H9 (cell line): ENCODE measurements at regions not wholly inside any gene's neighbourhood (a gene's known extent, or its start where the extent isn't known, plus 50 kb on each side); places are given as distances from the start of the nearest gene placed in this dataset.

ENCODE experiments used
- DNase-seq: peaks from one replicate; pipeline ENCODE4 v3.0.0-alpha.2; 2017
- H2AFZ ChIP-seq: one replicate; pipeline ENCODE4 v1.6.1; 2013; ENCODE audit warnings: mild to moderate bottlenecking, low read length, control low read depth, moderate library complexity
- H2AK5ac ChIP-seq: 2 replicates; pipeline ENCODE4 v1.6.1; 2013; ENCODE audit warnings: low read length, control low read depth, mixed read lengths; ENCODE audit not compliant: insufficient read length
- H2BK120ac ChIP-seq: one replicate; pipeline ENCODE4 v1.6.1; 2013; ENCODE audit warnings: low read depth, mild to moderate bottlenecking, low read length, control low read depth, inconsistent platforms; ENCODE audit not compliant: poor library complexity, severe bottlenecking
- H2BK12ac ChIP-seq: 2 replicates; pipeline ENCODE4 v1.6.1; 2013; ENCODE audit warnings: low read length, control low read depth, mixed read lengths, low read depth; ENCODE audit not compliant: insufficient read length
- H2BK15ac ChIP-seq: 2 replicates; pipeline ENCODE4 v1.6.1; 2013; ENCODE audit warnings: low read depth, low read length, control low read depth
- H2BK20ac ChIP-seq: one replicate; pipeline ENCODE4 v1.6.1; 2013; ENCODE audit warnings: low read depth, mild to moderate bottlenecking, low read length, control low read depth, inconsistent platforms; ENCODE audit not compliant: poor library complexity, severe bottlenecking
- H2BK5ac ChIP-seq: 2 replicates; pipeline ENCODE4 v1.6.1; 2013; ENCODE audit warnings: low read length, control low read depth, mixed read lengths; ENCODE audit not compliant: insufficient read length
- H3K14ac ChIP-seq: 2 replicates; pipeline ENCODE4 v1.6.1; 2013; ENCODE audit warnings: low read length, control low read depth; ENCODE audit not compliant: insufficient read depth
- H3K18ac ChIP-seq: 2 replicates; pipeline ENCODE4 v1.6.1; 2013; ENCODE audit warnings: low read depth, mild to moderate bottlenecking, mixed read lengths, low read length, control low read depth; ENCODE audit not compliant: insufficient read length
- H3K23ac ChIP-seq: 2 replicates; pipeline ENCODE4 v1.6.1; 2013; ENCODE audit warnings: low read length, control low read depth, mixed read lengths, low read depth; ENCODE audit not compliant: insufficient read length
- H3K23me2 ChIP-seq: 2 replicates; pipeline ENCODE4 v1.6.1; 2013; ENCODE audit warnings: low read depth, mild to moderate bottlenecking, mixed read lengths, low read length, control low read depth; ENCODE audit not compliant: insufficient read length, poor library complexity, severe bottlenecking
- H3K27ac ChIP-seq: 2 replicates; pipeline ENCODE4 v1.5.1; 2013; ENCODE audit warnings: low read length, control low read depth, mixed read lengths, low read depth; ENCODE audit not compliant: insufficient read length
- H3K27me3 ChIP-seq: 2 replicates; pipeline ENCODE4 v1.6.1; 2013; ENCODE audit warnings: low read length, control low read depth, inconsistent platforms; ENCODE audit not compliant: insufficient read depth
- H3K4ac ChIP-seq: 2 replicates; pipeline ENCODE4 v1.6.1; 2013; ENCODE audit warnings: low read depth, mild to moderate bottlenecking, control low read depth, inconsistent platforms, low read length, moderate library complexity
- H3K4me1 ChIP-seq: 2 replicates; pipeline ENCODE4 v1.6.1; 2013; ENCODE audit warnings: low read length, control low read depth, inconsistent platforms; ENCODE audit not compliant: insufficient read depth
- H3K4me2 ChIP-seq: 2 replicates; pipeline ENCODE4 v1.6.1; 2013; ENCODE audit warnings: low read length, control low read depth, mixed read lengths; ENCODE audit not compliant: insufficient read length, insufficient read depth
- H3K56ac ChIP-seq: 2 replicates; pipeline ENCODE4 v1.6.1; 2013; ENCODE audit warnings: low read depth, mild to moderate bottlenecking, mixed read lengths, low read length, control low read depth; ENCODE audit not compliant: insufficient read length
- H3K79me1 ChIP-seq: 2 replicates; pipeline ENCODE4 v1.6.1; 2013; ENCODE audit warnings: low read depth, mild to moderate bottlenecking, moderate library complexity, low read length, control low read depth, inconsistent platforms; ENCODE audit not compliant: insufficient read depth, poor library complexity, severe bottlenecking
- H3K79me2 ChIP-seq: 2 replicates; pipeline ENCODE4 v1.6.1; 2013; ENCODE audit warnings: low read length, control low read depth, inconsistent platforms; ENCODE audit not compliant: insufficient read depth
- H3K9ac ChIP-seq: 2 replicates; pipeline ENCODE4 v1.6.1; 2013; ENCODE audit warnings: low read length, control low read depth, mixed read lengths; ENCODE audit not compliant: insufficient read length; ENCODE audit errors: extremely low read depth
- H3K9me3 ChIP-seq: one replicate; pipeline ENCODE4 v1.6.1; 2013; ENCODE audit warnings: low read depth, low read length, inconsistent platforms; ENCODE audit not compliant: control insufficient read depth
- H3T11ph ChIP-seq: one replicate; pipeline ENCODE4 v1.6.1; 2013; ENCODE audit warnings: mild to moderate bottlenecking, low read length, control low read depth, inconsistent platforms
- H4K20me1 ChIP-seq: one replicate; pipeline ENCODE4 v1.6.1; 2013; ENCODE audit not compliant: control insufficient read depth, insufficient read length, insufficient read depth
- H4K5ac ChIP-seq: 2 replicates; pipeline ENCODE4 v1.6.1; 2013; ENCODE audit warnings: low read depth, mild to moderate bottlenecking, mixed read lengths, low read length, control low read depth; ENCODE audit not compliant: insufficient read length
- H4K8ac ChIP-seq: replicated peaks from 2 replicates; pipeline ENCODE4 v1.6.1; 2013; ENCODE audit warnings: low read length, control low read depth, mixed read lengths, low read depth; ENCODE audit not compliant: insufficient read length
- H4K91ac ChIP-seq: 2 replicates; pipeline ENCODE4 v1.6.1; 2013; ENCODE audit warnings: low read depth, mild to moderate bottlenecking, moderate library complexity, mixed read lengths, low read length, control low read depth; ENCODE audit not compliant: insufficient read length
- H3K27ac Mint-ChIP-seq, 3 experiments: 2 replicates in 2 of 3; 3 replicates in 1 of 3; pipeline ENCODE4 v1.8.0; 2020 to 2021; ENCODE audit warnings: mixed read lengths in 3 of 3, mild to moderate bottlenecking in 1 of 3, moderate library complexity in 1 of 3
- H3K27me3 Mint-ChIP-seq: 2 replicates; pipeline ENCODE4 v1.8.0; 2021; ENCODE audit warnings: low read depth, mild to moderate bottlenecking, moderate library complexity, mixed read lengths
- H3K36me3 Mint-ChIP-seq, 3 experiments: 2 replicates in 2 of 3; 3 replicates in 1 of 3; pipeline ENCODE4 v1.8.0; 2020 to 2021; ENCODE audit warnings: low read depth in 3 of 3, mixed read lengths in 3 of 3; ENCODE audit not compliant: insufficient read depth in 1 of 3
- H3K4me1 Mint-ChIP-seq, 2 experiments: 2 replicates each; pipeline ENCODE4 v1.8.0; 2020; ENCODE audit warnings: mixed read lengths in 2 of 2
- H3K4me3 Mint-ChIP-seq, 2 experiments: 2 replicates in 1 of 2; 3 replicates in 1 of 2; pipeline ENCODE4 v1.8.0; 2020 to 2021; ENCODE audit warnings: mild to moderate bottlenecking in 2 of 2, mixed read lengths in 2 of 2, moderate library complexity in 1 of 2
- H3K9me3 Mint-ChIP-seq, 2 experiments: 2 replicates in 1 of 2; 3 replicates in 1 of 2; pipeline ENCODE4 v1.8.0; 2020; ENCODE audit warnings: mild to moderate bottlenecking in 2 of 2, mixed read lengths in 2 of 2, moderate library complexity in 1 of 2
- CTCF ChIP-seq: fragments of 200-600 bp; sonication (generic); conservative IDR thresholded peaks from 3 replicates; pipeline ENCODE4 v1.8.0; 2021; ENCODE audit warnings: antibody characterized with exemption, mild to moderate bottlenecking
- WGBS: extraction: QIAGEN DNeasy Blood & Tissue Kit; methylation state at CpG from one replicate; pipeline ENCODE4 v1.1.7; 2013; ENCODE audit warnings: missing lambda C conversion rate, low lambda C conversion rate, mixed read lengths; ENCODE audit not compliant: insufficient read length; ENCODE audit errors: extremely low coverage; 5-methylcytosine and 5-hydroxymethylcytosine counted together

- H3K4ac ChIP-seq, result no peak overlapping the region
- DNase-seq, result no peak
- TF ChIP-seq CTCF, result no peak
- H3K79me2 ChIP-seq, result peaks cover 2% of the 10 kb centered on the region; the same call in 1 of the 2 replicates
- no peak overlapping the region for H2BK12ac ChIP-seq
- Mint-ChIP-seq H3K9me3 (peaks cover 7 to 21% of the 10 kb centered on the region in 2 experiments; a peak in 4 of 5 replicates), H3K4me3 (no peak overlapping the region), H3K27me3 (no peaks in the 10 kb centered on the region), H3K36me3 (peaks cover 2 to 20% (median 13%) of the 10 kb centered on the region in 3 experiments; a peak in 6 of 7 replicates), H3K27ac (no peak overlapping the region), H3K4me1 (peaks cover 33 to 34% of the 10 kb centered on the region in 2 experiments)
- no peak overlapping the region for H2BK20ac ChIP-seq
- no peak overlapping the region for H3T11ph ChIP-seq
- H4K8ac ChIP-seq, result no peak overlapping the region
- no peak overlapping the region for H2BK15ac ChIP-seq
- no peak overlapping the region for H3K18ac ChIP-seq
- no peaks in the 10 kb centered on the region for H4K20me1 ChIP-seq
- no CpG with 5 or more reads among the region's 3 CpGs for WGBS
- H3K23me2 ChIP-seq, result no peaks in the 10 kb centered on the region
- H3K9me3 ChIP-seq, result no peaks in the 10 kb centered on the region
- H2AFZ ChIP-seq, result no peak overlapping the region
- H3K4me1 ChIP-seq, result peaks cover 4% of the 10 kb centered on the region; the same call in 1 of the 2 replicates
- no peak overlapping the region for H2AK5ac ChIP-seq
- no peak overlapping the region for H3K23ac ChIP-seq
- no peak overlapping the region for H3K14ac ChIP-seq
- H3K4me2 ChIP-seq, result no peak overlapping the region
- no peak overlapping the region for H2BK120ac ChIP-seq
- H3K56ac ChIP-seq, result no peak overlapping the region
- H3K27me3 ChIP-seq, result no peaks in the 10 kb centered on the region
- H4K5ac ChIP-seq, result no peak overlapping the region
- no peak overlapping the region for H3K9ac ChIP-seq
- H3K27ac ChIP-seq, result no peak overlapping the region
- H2BK5ac ChIP-seq, result no peak overlapping the region
- no peak overlapping the region for H4K91ac ChIP-seq
- no peaks in the 10 kb centered on the region for H3K79me1 ChIP-seq
Observed at GRCh38 chr3:159848348-159849118, 140.1 kb upstream of the IL12A start.
